ENCODE measurements at regions not wholly inside any gene's neighbourhood (a gene's known extent, or its start where the extent isn't known, plus 50 kb on each side); places are given as distances from the start of the nearest gene placed in this dataset.

DNA sequence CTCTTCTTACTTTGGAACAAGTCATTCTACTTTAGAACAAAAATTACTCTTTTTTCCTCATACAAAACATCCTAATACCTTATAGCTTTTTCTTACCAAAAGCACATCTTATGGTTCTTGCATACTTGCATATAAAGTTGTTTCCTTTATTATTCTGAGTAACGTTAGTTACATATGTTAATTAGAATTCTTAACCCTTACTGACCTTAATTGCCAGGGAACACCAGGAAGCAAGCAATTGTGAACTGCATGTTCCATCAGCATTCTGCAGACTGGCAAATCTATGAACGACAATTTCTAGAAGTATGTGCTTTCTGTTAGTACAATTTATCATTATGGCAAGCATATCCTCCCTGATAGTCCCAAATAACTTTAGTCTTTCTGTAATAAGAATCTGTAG lies 831.0 kb downstream of the C6orf118 start:
- Histone ChIP-seq H2BK20ac (ENCODE audit: low read depth, low read length) (no peak overlapping the region), H4K20me1 (ENCODE audit: insufficient read depth, low read length) (no peaks in the 10 kb centered on the region), H3K4me1 (ENCODE audit: control insufficient read depth, insufficient read depth, low read length) (no peaks in the 10 kb centered on the region), H3K14ac (replicated peaks; ENCODE audit: low read depth, low read length) (no peak overlapping the region), H3K56ac (ENCODE audit: extremely low read depth, insufficient read depth, low read length) (no peak overlapping the region), H3K4me2 (ENCODE audit: low read depth, low read length) (no peak overlapping the region), H2AFZ (replicated peaks; ENCODE audit: low read length, poor library complexity) (no peak overlapping the region), H3K9ac (ENCODE audit: low read depth, low read length) (no peak overlapping the region), H4K8ac (ENCODE audit: low read depth in 2 of 2, low read length in 2 of 2) (no peak overlapping the region), H3K36me3 (ENCODE audit: control insufficient read depth, insufficient read depth, low read length) (no peaks in the 10 kb centered on the region), H4K5ac (ENCODE audit: low read depth, low read length) (no peak overlapping the region), H3K4ac (ENCODE audit: low read depth, low read length) (no peak overlapping the region), H3K4me3 (ENCODE audit: insufficient read depth, low read depth, low read length) (no peak overlapping the region), H3K27me3 (ENCODE audit: control insufficient read depth, insufficient read depth, low read length) (no peaks in the 10 kb centered on the region), H2BK5ac (ENCODE audit: low read depth, low read length, poor library complexity, severe bottlenecking) (no peak overlapping the region), H3K9me3 (ENCODE audit: control insufficient read depth, insufficient read depth, low read length) (0 out of 2 replicates have a peak, but pooled peaks cover 1% of the 10 kb centered on the region), H3K27ac (ENCODE audit: insufficient read depth, low read length) (no peak overlapping the region), H2BK15ac (ENCODE audit: low read depth, low read length) (no peak overlapping the region), H3K9me1 (ENCODE audit: insufficient read depth, low read length) (no peaks in the 10 kb centered on the region), H2AK9ac (replicated peaks; ENCODE audit: low read depth, low read length, poor library complexity) (no peak overlapping the region), H3K23ac (ENCODE audit: low read depth, low read length) (no peak overlapping the region), H2BK120ac (ENCODE audit: low read depth, low read length) (no peak overlapping the region), H3K79me1 (ENCODE audit: low read depth in 1 of 2, low read length in 2 of 2) (no peaks in the 10 kb centered on the region), H3K18ac (ENCODE audit: low read depth, low read length) (no peak overlapping the region), H4K91ac (ENCODE audit: insufficient read depth, low read depth, low read length) (no peak overlapping the region), H2AK5ac (ENCODE audit: low read depth, low read length) (no peak overlapping the region)
- WGBS, 2 experiments (ENCODE audit: extremely low coverage in 2 of 2, insufficient read length in 1 of 2), result no CpG with 5 or more reads among the region's 2 CpGs
- TF ChIP-seq RAD21 (IDR thresholded peaks at IDR 0.05; ENCODE audit: low read length), result no peak
- TF ChIP-seq, protein P1, sequence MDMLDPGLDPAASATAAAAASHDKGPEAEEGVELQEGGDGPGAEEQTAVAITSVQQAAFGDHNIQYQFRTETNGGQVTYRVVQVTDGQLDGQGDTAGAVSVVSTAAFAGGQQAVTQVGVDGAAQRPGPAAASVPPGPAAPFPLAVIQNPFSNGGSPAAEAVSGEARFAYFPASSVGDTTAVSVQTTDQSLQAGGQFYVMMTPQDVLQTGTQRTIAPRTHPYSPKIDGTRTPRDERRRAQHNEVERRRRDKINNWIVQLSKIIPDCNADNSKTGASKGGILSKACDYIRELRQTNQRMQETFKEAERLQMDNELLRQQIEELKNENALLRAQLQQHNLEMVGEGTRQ (IDR thresholded peaks at IDR 0.05; ENCODE audit: low read depth, low read length), result no peak
- no peak for TF ChIP-seq CEBPB (IDR thresholded peaks at IDR 0.05; ENCODE audit: low read depth, low read length)
- TF ChIP-seq RFX5 (IDR thresholded peaks at IDR 0.05; ENCODE audit: low read depth, low read length), result no peak
- no peak for DNase-seq
- ChIA-PET POLR2A (ENCODE audit: unreplicated experiment) (no interaction called here), CTCF (no interaction called here)
- ATAC-seq (ENCODE audit: low read depth), result no peak
- dilution Hi-C loops (cut with HindIII; ENCODE audit: low sequenced_read_pairs, unreplicated experiment), result no loop called here
- intact Hi-C loops (cut with micrococcal nuclease), result no loop called here
- no TSS peak for BruUV-seq (replicated peaks)
- in situ Hi-C loops (cut with MboI; ENCODE audit: low sequenced_read_pairs), result no loop called here

Measured in IMR-90 (cell line).